OCI-LY7 (cell line): ENCODE measurements at regions not wholly inside any gene's neighbourhood (a gene's known extent, or its start where the extent isn't known, plus 50 kb on each side); places are given as distances from the start of the nearest gene placed in this dataset.

Experiments
- EZH2phosphoT487 ChIP-seq: fragments of 200-600 bp; sonication (generic); IDR thresholded peaks from 2 replicates; pipeline ENCODE4 v1.6.1; 2018; ENCODE audit warnings: low read depth, borderline replicate concordance, mild to moderate bottlenecking, mixed run types, antibody characterized with exemption, low read length, moderate library complexity, mixed read lengths
- TF ChIP-seq, protein P1 (sequence below): fragments of 200-600 bp; sonication (generic); conservative IDR thresholded peaks from 2 replicates; pipeline ENCODE4 v1.5.1; 2014; ENCODE audit warnings: mild to moderate bottlenecking, antibody characterized with exemption, low read length, moderate library complexity, mixed read lengths

DNA sequence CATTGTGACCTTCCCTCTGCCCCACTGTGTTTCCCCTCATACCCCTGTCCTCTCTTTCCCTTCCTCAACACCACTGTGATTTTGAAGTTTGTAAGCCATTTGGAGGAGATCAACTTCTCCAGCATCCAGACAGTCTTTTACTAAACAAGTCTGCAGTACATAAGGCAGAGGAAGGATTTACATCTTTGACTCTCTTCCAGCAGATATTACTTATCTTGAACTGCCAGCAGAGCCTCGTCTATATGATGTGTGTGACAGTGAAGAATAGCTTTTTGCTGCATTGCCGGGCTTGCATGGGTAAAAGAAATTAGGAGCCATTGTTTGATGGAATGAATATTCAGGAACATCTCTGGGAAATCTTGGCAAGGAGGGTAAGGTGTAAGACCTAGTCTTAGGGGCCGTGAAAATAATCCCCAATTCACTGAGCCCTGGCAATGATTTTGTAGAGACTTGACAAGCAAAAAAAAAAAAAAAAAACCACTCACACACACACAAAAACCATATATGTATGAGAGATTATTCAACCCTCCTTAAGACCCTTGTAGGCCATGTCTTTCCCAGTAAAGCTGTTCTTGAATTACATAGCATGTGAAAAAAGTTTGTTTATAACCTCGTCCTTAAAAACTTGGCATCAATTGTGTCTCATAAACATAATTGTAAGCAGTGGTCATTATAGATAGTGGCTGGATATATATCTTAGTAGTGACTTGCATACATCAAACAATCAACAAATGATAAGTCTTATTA lies 903.9 kb downstream of the CDH11 start:
- TF ChIP-seq, protein P1, sequence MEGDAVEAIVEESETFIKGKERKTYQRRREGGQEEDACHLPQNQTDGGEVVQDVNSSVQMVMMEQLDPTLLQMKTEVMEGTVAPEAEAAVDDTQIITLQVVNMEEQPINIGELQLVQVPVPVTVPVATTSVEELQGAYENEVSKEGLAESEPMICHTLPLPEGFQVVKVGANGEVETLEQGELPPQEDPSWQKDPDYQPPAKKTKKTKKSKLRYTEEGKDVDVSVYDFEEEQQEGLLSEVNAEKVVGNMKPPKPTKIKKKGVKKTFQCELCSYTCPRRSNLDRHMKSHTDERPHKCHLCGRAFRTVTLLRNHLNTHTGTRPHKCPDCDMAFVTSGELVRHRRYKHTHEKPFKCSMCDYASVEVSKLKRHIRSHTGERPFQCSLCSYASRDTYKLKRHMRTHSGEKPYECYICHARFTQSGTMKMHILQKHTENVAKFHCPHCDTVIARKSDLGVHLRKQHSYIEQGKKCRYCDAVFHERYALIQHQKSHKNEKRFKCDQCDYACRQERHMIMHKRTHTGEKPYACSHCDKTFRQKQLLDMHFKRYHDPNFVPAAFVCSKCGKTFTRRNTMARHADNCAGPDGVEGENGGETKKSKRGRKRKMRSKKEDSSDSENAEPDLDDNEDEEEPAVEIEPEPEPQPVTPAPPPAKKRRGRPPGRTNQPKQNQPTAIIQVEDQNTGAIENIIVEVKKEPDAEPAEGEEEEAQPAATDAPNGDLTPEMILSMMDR = no peak
- no peak for TF ChIP-seq EZH2phosphoT487
